ENCODE measurements at regions not wholly inside any gene's neighbourhood (a gene's known extent, or its start where the extent isn't known, plus 50 kb on each side); places are given as distances from the start of the nearest gene placed in this dataset.

GRCh38 chr2:63658176-63658968, 69.6 kb downstream of the MDH1 start:
- peak; percentile 55 for DNase-seq (ENCODE audit: low spot score)

- DNase-seq (ENCODE audit: low spot score) = no peak
These were observed 71.3 kb downstream of the MDH1 start for GRCh38 chr2:63660060-63660459.

- peak; percentile 66 for DNase-seq (ENCODE audit: low spot score)
These were observed 72.3 kb downstream of the MDH1 start for GRCh38 chr2:63661076-63661475.

- no peak for DNase-seq (ENCODE audit: low spot score)
These were observed 73.5 kb downstream of the MDH1 start for GRCh38 chr2:63662028-63662804.

- DNase-seq (ENCODE audit: low spot score) = no peak
These were observed 74.5 kb downstream of the MDH1 start for GRCh38 chr2:63663013-63663864.

- no peak for DNase-seq (ENCODE audit: low spot score)
These were observed 76.3 kb downstream of the MDH1 start for GRCh38 chr2:63665091-63665490.

- peak; percentile 63 for DNase-seq (ENCODE audit: low spot score)
These were observed 77.2 kb downstream of the MDH1 start for GRCh38 chr2:63665846-63666475.

GRCh38 chr2:63667132-63667700, 78.5 kb downstream of the MDH1 start:
- no peak for DNase-seq (ENCODE audit: low spot score)

GRCh38 chr2:63668000-63668399, 79.2 kb downstream of the MDH1 start:
- DNase-seq (ENCODE audit: low spot score) = no peak

- DNase-seq (ENCODE audit: low spot score) = no peak
These were observed 79.7 kb downstream of the MDH1 start for GRCh38 chr2:63668466-63668865.

GRCh38 chr2:63669596-63669995, 80.8 kb downstream of the MDH1 start:
- no peak for DNase-seq (ENCODE audit: low spot score)

- no peak for DNase-seq (ENCODE audit: low spot score)
These were observed 85.2 kb downstream of the MDH1 start for GRCh38 chr2:63673865-63674533.

GRCh38 chr2:63675026-63675425, 86.3 kb downstream of the MDH1 start:
- no peak for DNase-seq (ENCODE audit: low spot score)

GRCh38 chr2:63676135-63676534, 87.4 kb downstream of the MDH1 start:
- DNase-seq (ENCODE audit: low spot score) = no peak

- no peak for DNase-seq (ENCODE audit: low spot score)
These were observed 89.3 kb downstream of the MDH1 start for GRCh38 chr2:63678085-63678484.

- DNase-seq (ENCODE audit: low spot score) = no peak
These were observed 89.8 kb downstream of the MDH1 start for GRCh38 chr2:63678551-63678950.

GRCh38 chr2:63679252-63679855, 90.6 kb downstream of the MDH1 start:
- DNase-seq (ENCODE audit: low spot score) = no peak

- no peak for DNase-seq (ENCODE audit: low spot score)
These were observed 91.7 kb downstream of the MDH1 start for GRCh38 chr2:63680455-63680854.

GRCh38 chr2:63681896-63682295, 93.1 kb downstream of the MDH1 start:
- DNase-seq (ENCODE audit: low spot score) = no peak

- DNase-seq (ENCODE audit: low spot score) = peak; percentile 63
These were observed 103.3 kb downstream of the MDH1 start for GRCh38 chr2:63692002-63692606.

All from GM03348 (cell line).